HCT116 (cell line): ENCODE measurements at regions not wholly inside any gene's neighbourhood (a gene's known extent, or its start where the extent isn't known, plus 50 kb on each side); places are given as distances from the start of the nearest gene placed in this dataset.

Experiments
- ATAC-seq: fragments of 200-7000 bp; cut with Tn5 transposase; 2 replicates; pipeline ENCODE4 v1.9.1; 2020; ENCODE audit warnings: mild to moderate bottlenecking, moderate library complexity
- BruUV-seq: library from RNA; stranded (reverse); fragments of 400-500 nt; replicated peaks from 2 replicates; lab custom pipeline; 2021; lab: Mats Ljungman, UMichigan
- CTCF ChIA-PET: fragments of 300-600 bp; sonication (Branson Sonifier 250); formaldehyde crosslinking; loops from one replicate; lab custom pipeline; 2021; ENCODE audit warnings: antibody characterized with exemption; lab: Charles Lee
- POLR2A ChIA-PET: fragments of 300-600, 350-600 bp; sonication (Branson Sonifier 250); formaldehyde crosslinking; loops from one replicate; lab custom pipeline; 2021; ENCODE audit warnings: antibody characterized with exemption; lab: Charles Lee
- RAD21 ChIA-PET, 2 experiments: fragments of 300-600 bp; sonication (Branson Sonifier 250); formaldehyde crosslinking; loops; one replicate each; lab custom pipeline; 2023; ENCODE audit warnings: low total read pairs in 2 of 2; ENCODE audit not compliant: uncharacterized antibody in 2 of 2, unreplicated experiment in 2 of 2, low non-redundant PET in 1 of 2; lab: Charles Lee
- DNase-seq: peaks from one replicate; pipeline ENCODE4 v3.0.0-alpha.2; 2010; ENCODE audit warnings: low read depth, low spot score
- H2AFZ ChIP-seq: fragments of 200-600 bp; shearing (Covaris generic), sonication (generic); 2 replicates; pipeline ENCODE4 v1.6.1; 2017; ENCODE audit warnings: low read depth, mixed run types, mixed read lengths, antibody characterized with exemption, low read length; ENCODE audit not compliant: poor library complexity, severe bottlenecking
- H3K27ac ChIP-seq: 2 replicates; pipeline ENCODE4 v1.5.1; 2012; ENCODE audit warnings: low read depth, low read length
- H3K27me3 ChIP-seq: fragments of 200-600 bp; sonication (generic); 2 replicates; pipeline ENCODE4 v1.6.1; 2016; ENCODE audit warnings: mixed run types, low read length, mixed read lengths; ENCODE audit not compliant: insufficient read depth
- H3K36me3 ChIP-seq, 2 experiments: fragments of 200-500 bp in 1 of 2; fragments of 200-600 bp in 1 of 2; sonication (Bioruptor generic) in 1 of 2; sonication (generic) in 1 of 2; 2 replicates each; pipeline versions ENCODE4 v1.5.1 to v1.6.1; 2014 to 2016; ENCODE audit warnings: low read length in 2 of 2, inconsistent platforms in 1 of 2, mixed read lengths in 1 of 2, mixed run types in 1 of 2; ENCODE audit not compliant: insufficient read depth in 2 of 2, control insufficient read depth in 1 of 2
- H3K4me1 ChIP-seq, 2 experiments: fragments of 200-600 bp in 1 of 2; sonication (generic) in 1 of 2; 2 replicates each; pipeline versions ENCODE4 v1.5.1 to v1.6.1; 2012 to 2017; ENCODE audit warnings: low read length in 2 of 2, inconsistent platforms in 1 of 2, mild to moderate bottlenecking in 1 of 2, mixed read lengths in 1 of 2, mixed run types in 1 of 2, moderate library complexity in 1 of 2; ENCODE audit not compliant: insufficient read depth in 2 of 2, control insufficient read depth in 1 of 2
- H3K4me2 ChIP-seq: fragments of 200-600 bp; sonication (generic); 2 replicates; pipeline ENCODE4 v1.6.1; 2017; ENCODE audit warnings: mixed run types, low read length, mixed read lengths
- H3K4me3 ChIP-seq, 2 experiments: fragments of 200-600 bp in 1 of 2; sonication (generic) in 1 of 2; replicated peaks in 1 of 2; 2 replicates each; pipeline ENCODE4 v1.5.1; 2011 to 2016; ENCODE audit warnings: low read length in 2 of 2, control low read depth in 1 of 2, low read depth in 1 of 2, mild to moderate bottlenecking in 1 of 2, mixed read lengths in 1 of 2, mixed run types in 1 of 2
- H3K79me2 ChIP-seq: fragments of 200-600 bp; sonication (generic); 2 replicates; pipeline ENCODE4 v1.6.1; 2017; ENCODE audit warnings: mild to moderate bottlenecking, mixed run types, low read length, moderate library complexity, mixed read lengths; ENCODE audit not compliant: insufficient read depth
- H3K9ac ChIP-seq: fragments of 200-600 bp; sonication (generic); 2 replicates; pipeline ENCODE4 v1.6.1; 2016; ENCODE audit warnings: low read length, mixed read lengths
- H3K9me2 ChIP-seq: fragments of 200-600 bp; sonication (generic), shearing (Covaris generic); 2 replicates; pipeline ENCODE4 v1.6.1; 2017; ENCODE audit warnings: mixed run types, mild to moderate bottlenecking, moderate library complexity; ENCODE audit not compliant: insufficient read depth
- H3K9me3 ChIP-seq, 2 experiments: fragments of 200-500 bp in 1 of 2; fragments of 200-600 bp in 1 of 2; sonication (Bioruptor generic) in 1 of 2; sonication (generic) in 1 of 2; 2 replicates each; pipeline ENCODE4 v1.6.1; 2014 to 2017; ENCODE audit warnings: low read length in 2 of 2, mixed read lengths in 2 of 2, inconsistent platforms in 1 of 2, low read depth in 1 of 2, mild to moderate bottlenecking in 1 of 2, mixed run types in 1 of 2, moderate library complexity in 1 of 2; ENCODE audit not compliant: control insufficient read depth in 1 of 2, insufficient read depth in 1 of 2
- H4K20me1 ChIP-seq: fragments of 200-600 bp; sonication (generic), shearing (Covaris generic); 2 replicates; pipeline ENCODE4 v1.6.1; 2017; ENCODE audit warnings: mixed run types, mild to moderate bottlenecking, moderate library complexity; ENCODE audit not compliant: insufficient read depth
- ATF3 ChIP-seq: IDR thresholded peaks from 2 replicates; pipeline ENCODE4 v1.6.1; 2012
- CBX3 ChIP-seq: IDR thresholded peaks from 2 replicates; pipeline ENCODE4 v1.6.1; 2012; ENCODE audit warnings: low read depth
- EGR1 ChIP-seq: IDR thresholded peaks from 2 replicates; pipeline ENCODE4 v1.6.1; 2012; ENCODE audit warnings: low read depth
- FOSL1 ChIP-seq: IDR thresholded peaks from 2 replicates; pipeline ENCODE4 v1.6.1; 2012; ENCODE audit warnings: low read depth
- TCF7L2 ChIP-seq: IDR thresholded peaks from 2 replicates; pipeline ENCODE4 v1.7.0; 2011; ENCODE audit warnings: borderline replicate concordance, inconsistent platforms; ENCODE audit not compliant: insufficient read depth, insufficient read length; ENCODE audit errors: extremely low read depth
- YY1 ChIP-seq: IDR thresholded peaks from 2 replicates; pipeline ENCODE4 v1.6.1; 2011; ENCODE audit warnings: low read length, low read depth, moderate library complexity, mild to moderate bottlenecking; ENCODE audit not compliant: insufficient replicate concordance; ENCODE audit errors: extremely low read depth
- ZBTB33 ChIP-seq: IDR thresholded peaks from 2 replicates; pipeline ENCODE4 v1.6.1; 2011; ENCODE audit warnings: mild to moderate bottlenecking, low read length, moderate library complexity; ENCODE audit not compliant: insufficient replicate concordance; ENCODE audit errors: extremely low read depth
- ZFX ChIP-seq: fragments of 450-650 bp; IDR thresholded peaks from 2 replicates; pipeline ENCODE4 v1.6.1; 2017
- intact Hi-C: fragments of 100-400 bp; cut with micrococcal nuclease; formaldehyde crosslinking; loops from 2 replicates; pipeline ENCODE4 v1.10.0; 2022

- Histone ChIP-seq H3K27ac (no peak overlapping the region), H2AFZ (no peak overlapping the region), H3K27me3 (no peaks in the 10 kb centered on the region), H3K4me3 (no peak overlapping the region), H3K36me3 (no peaks in the 10 kb centered on the region), H3K79me2 (no peaks in the 10 kb centered on the region), H3K9me2 (no peaks in the 10 kb centered on the region), H3K4me2 (no peak overlapping the region), H3K4me1 (no peaks in the 10 kb centered on the region), H3K9ac (no peak overlapping the region), H4K20me1 (no peaks in the 10 kb centered on the region), H3K9me3 (no peaks in the 10 kb centered on the region)
- intact Hi-C loops: no loop called here
- BruUV-seq: no TSS peak
- ATAC-seq (no peak), DNase-seq (no peak)
- TF ChIP-seq TCF7L2 (no peak), ATF3 (no peak), YY1 (no peak), CBX3 (no peak), ZBTB33 (no peak), FOSL1 (no peak), ZFX (no peak), EGR1 (no peak)
- ChIA-PET RAD21 (no interaction called here), POLR2A (no interaction called here), CTCF (no interaction called here)
These were observed 408.1 kb downstream of the DCAF12L2 start for GRCh38 chrX:125757794-125758564.
